ENCODE measurements at regions not wholly inside any gene's neighbourhood (a gene's known extent, or its start where the extent isn't known, plus 50 kb on each side); places are given as distances from the start of the nearest gene placed in this dataset.

- no peak for TF ChIP-seq POLR2AphosphoS5 (IDR thresholded peaks at IDR 0.05)
- no peak for TF ChIP-seq CTCF (IDR thresholded peaks at IDR 0.05)
- TF ChIP-seq POLR2A (IDR thresholded peaks at IDR 0.05) = no peak
- TF ChIP-seq EP300 (IDR thresholded peaks at IDR 0.05) = no peak
These were observed 407.7 kb downstream of the PLPP3 start for GRCh38 chr1:56171670-56172069.

Measured in suprapubic skin (tissue), 4 donors.